ENCODE measurements at regions not wholly inside any gene's neighbourhood (a gene's known extent, or its start where the extent isn't known, plus 50 kb on each side); places are given as distances from the start of the nearest gene placed in this dataset.

DNA sequence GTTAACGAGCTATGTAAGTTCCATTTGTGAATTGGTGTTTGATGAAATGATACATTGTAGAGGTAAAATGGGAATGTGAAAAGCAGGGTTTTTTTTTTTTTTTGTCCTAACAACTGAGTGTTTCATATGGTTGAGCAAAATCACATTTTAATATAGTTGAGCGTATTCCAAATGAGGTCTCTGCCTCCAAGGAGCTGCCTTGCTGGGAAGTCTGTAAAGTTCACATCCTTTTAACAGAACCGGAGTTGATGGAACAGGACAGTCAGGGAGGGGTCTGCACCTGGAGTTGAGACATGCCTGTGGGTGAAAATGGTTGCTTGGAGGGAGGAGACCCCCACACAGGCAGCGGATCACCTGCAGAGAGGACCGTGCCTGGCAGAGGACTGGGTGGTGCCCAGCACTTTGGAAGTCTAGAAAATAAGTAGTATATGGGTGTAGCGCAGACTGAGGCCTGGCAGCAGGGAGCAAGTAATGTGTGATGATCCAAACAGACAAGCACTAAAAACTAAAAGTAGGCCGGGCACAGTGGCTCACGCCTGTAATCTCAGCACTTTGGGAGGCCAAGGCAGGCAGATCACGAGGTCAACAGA is 75.2 kb upstream of the UBAC2 start:
- H3K27ac ChIP-seq (ENCODE audit: low read depth, low read length): no peak overlapping the region
- TF ChIP-seq, protein P1, sequence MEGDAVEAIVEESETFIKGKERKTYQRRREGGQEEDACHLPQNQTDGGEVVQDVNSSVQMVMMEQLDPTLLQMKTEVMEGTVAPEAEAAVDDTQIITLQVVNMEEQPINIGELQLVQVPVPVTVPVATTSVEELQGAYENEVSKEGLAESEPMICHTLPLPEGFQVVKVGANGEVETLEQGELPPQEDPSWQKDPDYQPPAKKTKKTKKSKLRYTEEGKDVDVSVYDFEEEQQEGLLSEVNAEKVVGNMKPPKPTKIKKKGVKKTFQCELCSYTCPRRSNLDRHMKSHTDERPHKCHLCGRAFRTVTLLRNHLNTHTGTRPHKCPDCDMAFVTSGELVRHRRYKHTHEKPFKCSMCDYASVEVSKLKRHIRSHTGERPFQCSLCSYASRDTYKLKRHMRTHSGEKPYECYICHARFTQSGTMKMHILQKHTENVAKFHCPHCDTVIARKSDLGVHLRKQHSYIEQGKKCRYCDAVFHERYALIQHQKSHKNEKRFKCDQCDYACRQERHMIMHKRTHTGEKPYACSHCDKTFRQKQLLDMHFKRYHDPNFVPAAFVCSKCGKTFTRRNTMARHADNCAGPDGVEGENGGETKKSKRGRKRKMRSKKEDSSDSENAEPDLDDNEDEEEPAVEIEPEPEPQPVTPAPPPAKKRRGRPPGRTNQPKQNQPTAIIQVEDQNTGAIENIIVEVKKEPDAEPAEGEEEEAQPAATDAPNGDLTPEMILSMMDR (IDR thresholded peaks at IDR 0.05; ENCODE audit: low read depth, low read length): no peak
- no peak for DNase-seq (ENCODE audit: low read depth, low spot score)
- H3K27me3 ChIP-seq (ENCODE audit: control insufficient read depth, insufficient read depth, low read length): peaks cover 1% of the 10 kb centered on the region
- POLR2A ChIA-PET: interaction anchor here (0.6 kb wide), 1 partner anchor 1520 kb away, joined by 4 read pairs; no protein-coding TSS in a partner anchor
- CTCF ChIA-PET: interaction anchor here (1.1 kb wide), 1 partner anchor 141 kb away, joined by 5 read pairs; no protein-coding TSS in a partner anchor
- no peak overlapping the region for H3K4me3 ChIP-seq (ENCODE audit: low read depth, low read length)
- no peaks in the 10 kb centered on the region for H3K9me3 ChIP-seq (ENCODE audit: control insufficient read depth, insufficient read depth, low read length)

DNA sequence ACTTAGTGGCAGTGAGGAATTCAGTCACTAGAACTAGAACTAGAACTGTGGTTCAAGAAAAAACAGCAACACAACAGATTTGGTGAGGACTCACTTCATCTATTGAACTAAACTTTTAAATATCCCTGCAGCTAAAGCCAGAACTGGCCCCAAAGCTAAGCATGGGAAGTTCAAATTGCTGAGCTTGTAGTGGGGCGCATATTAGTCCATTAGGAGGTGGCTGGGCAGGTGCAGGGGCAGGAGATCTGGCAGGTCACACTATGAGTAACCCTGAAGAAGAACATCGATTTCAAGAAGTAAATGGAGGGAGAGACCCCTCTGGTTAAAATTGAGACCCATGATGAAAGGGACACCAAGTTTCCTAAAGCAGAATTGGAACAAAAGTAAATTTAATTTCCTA is 73.8 kb upstream of the UBAC2 start:
- CTCF ChIA-PET: no interaction called here

DNA sequence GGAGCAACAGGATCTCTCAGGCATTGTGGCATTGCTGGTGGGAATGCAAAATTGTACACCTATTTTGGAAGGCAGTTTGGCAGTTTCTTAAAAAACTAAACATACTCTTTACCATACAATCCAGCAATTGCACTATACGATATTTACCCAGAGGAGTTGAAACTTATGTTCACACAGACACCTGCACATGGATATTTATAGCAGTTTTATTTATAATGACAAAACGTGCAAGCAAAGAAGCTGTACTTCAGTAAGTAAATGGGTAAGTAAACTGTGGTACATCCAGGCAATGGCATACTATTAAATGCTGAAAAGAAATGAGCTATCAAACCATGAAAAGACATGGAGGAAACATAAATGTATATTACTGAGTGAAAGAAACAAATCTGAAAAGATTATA is 71.6 kb upstream of the UBAC2 start:
- no peak for DNase-seq (ENCODE audit: low read depth, low spot score)
- Histone ChIP-seq H3K9me3 (ENCODE audit: control insufficient read depth, insufficient read depth, low read length) (no peaks in the 10 kb centered on the region), H3K27me3 (ENCODE audit: control insufficient read depth, insufficient read depth, low read length) (peaks cover 3% of the 10 kb centered on the region), H3K4me3 (ENCODE audit: low read depth, low read length) (no peak overlapping the region), H3K27ac (ENCODE audit: low read depth, low read length) (no peak overlapping the region)
- ChIA-PET POLR2A (no interaction called here), CTCF (no interaction called here)
- TF ChIP-seq, protein P1 (IDR thresholded peaks at IDR 0.05; ENCODE audit: low read depth, low read length): no peak

More for the DNA sequence above, 73.8 kb upstream of the UBAC2 start:
- POLR2A ChIA-PET: no interaction called here
- Histone ChIP-seq H3K27ac (ENCODE audit: low read depth, low read length) (no peak overlapping the region), H3K4me3 (ENCODE audit: low read depth, low read length) (no peak overlapping the region), H3K9me3 (ENCODE audit: control insufficient read depth, insufficient read depth, low read length) (no peaks in the 10 kb centered on the region), H3K27me3 (ENCODE audit: control insufficient read depth, insufficient read depth, low read length) (peaks cover 3% of the 10 kb centered on the region)
- TF ChIP-seq, protein P1 (IDR thresholded peaks at IDR 0.05; ENCODE audit: low read depth, low read length): no peak
- no peak for DNase-seq (ENCODE audit: low read depth, low spot score)

DNA sequence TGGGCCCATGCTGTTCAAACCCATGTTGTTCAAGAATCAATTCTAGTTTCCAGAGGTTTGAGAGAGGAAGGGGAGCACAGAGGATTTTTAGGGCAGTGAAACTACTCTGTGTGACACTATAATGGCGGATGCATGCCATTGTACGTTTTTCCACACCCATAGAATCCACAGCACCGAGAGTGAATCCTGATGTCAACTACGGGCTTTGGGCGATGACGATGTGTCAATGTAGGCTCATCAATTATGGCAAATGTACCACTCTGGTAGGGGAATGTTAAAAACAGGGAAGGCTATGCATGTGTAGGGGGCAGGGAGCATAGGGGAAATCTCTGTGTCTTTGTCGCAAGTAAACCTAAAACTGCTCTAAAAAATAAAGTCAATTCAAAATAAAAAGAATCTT is 70.7 kb upstream of the UBAC2 start:
- TF ChIP-seq, protein P1 (IDR thresholded peaks at IDR 0.05; ENCODE audit: low read depth, low read length): no peak

DNA sequence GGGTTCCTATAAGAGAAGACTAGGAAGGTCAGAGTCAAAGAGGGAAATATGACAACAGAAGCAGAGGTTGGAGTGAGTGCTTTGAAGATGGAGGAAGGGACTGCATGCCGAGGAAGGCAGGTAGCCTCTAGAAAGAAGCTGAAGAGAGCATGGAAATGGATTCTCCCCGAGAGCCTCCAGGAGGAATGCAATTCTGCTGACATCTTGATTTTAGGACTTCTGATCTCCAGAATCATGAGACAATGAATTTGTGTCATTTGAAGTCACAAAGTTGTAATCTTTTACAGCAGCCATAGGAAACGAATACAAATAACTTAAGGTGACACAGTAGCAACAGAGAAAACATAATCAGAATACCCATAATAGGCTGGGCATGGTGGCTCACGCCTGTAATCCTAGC is 69.2 kb upstream of the UBAC2 start:
- H3K4me3 ChIP-seq (ENCODE audit: low read depth, low read length): no peak overlapping the region
- POLR2A ChIA-PET: no interaction called here
- CTCF ChIA-PET: no interaction called here
- H3K27ac ChIP-seq (ENCODE audit: low read depth, low read length): no peak overlapping the region
- no peak for DNase-seq (ENCODE audit: low read depth, low spot score)
- peaks cover 3% of the 10 kb centered on the region for H3K27me3 ChIP-seq (ENCODE audit: control insufficient read depth, insufficient read depth, low read length)
- no peaks in the 10 kb centered on the region for H3K9me3 ChIP-seq (ENCODE audit: control insufficient read depth, insufficient read depth, low read length)
- TF ChIP-seq, protein P1 (IDR thresholded peaks at IDR 0.05; ENCODE audit: low read depth, low read length): no peak

More for the DNA sequence above, 70.7 kb upstream of the UBAC2 start:
- Histone ChIP-seq H3K9me3 (ENCODE audit: control insufficient read depth, insufficient read depth, low read length) (no peaks in the 10 kb centered on the region), H3K27ac (ENCODE audit: low read depth, low read length) (no peak overlapping the region), H3K27me3 (ENCODE audit: control insufficient read depth, insufficient read depth, low read length) (peaks cover 3% of the 10 kb centered on the region), H3K4me3 (ENCODE audit: low read depth, low read length) (no peak overlapping the region)
- CTCF ChIA-PET: no interaction called here
- DNase-seq (ENCODE audit: low read depth, low spot score): no peak
- POLR2A ChIA-PET: no interaction called here

Data from AG04450 (cell line).